HCT116 (cell line): ENCODE measurements at regions not wholly inside any gene's neighbourhood (a gene's known extent, or its start where the extent isn't known, plus 50 kb on each side); places are given as distances from the start of the nearest gene placed in this dataset.
"Not testable (repeated sequence)": the region's sequence is repeated elsewhere in the genome, so short reads cannot be mapped to it uniquely, and the experiment has no call there.

Experiments
- ATAC-seq: fragments of 200-7000 bp; cut with Tn5 transposase; 2 replicates; pipeline ENCODE4 v1.9.1; 2020; ENCODE audit warnings: mild to moderate bottlenecking, moderate library complexity
- BruUV-seq: library from RNA; stranded (reverse); fragments of 400-500 nt; replicated peaks from 2 replicates; lab custom pipeline; 2021; lab: Mats Ljungman, UMichigan
- CTCF ChIA-PET: fragments of 300-600 bp; sonication (Branson Sonifier 250); formaldehyde crosslinking; loops from one replicate; lab custom pipeline; 2021; ENCODE audit warnings: antibody characterized with exemption; lab: Charles Lee
- POLR2A ChIA-PET: fragments of 300-600, 350-600 bp; sonication (Branson Sonifier 250); formaldehyde crosslinking; loops from one replicate; lab custom pipeline; 2021; ENCODE audit warnings: antibody characterized with exemption; lab: Charles Lee
- RAD21 ChIA-PET, 2 experiments: fragments of 300-600 bp; sonication (Branson Sonifier 250); formaldehyde crosslinking; loops; one replicate each; lab custom pipeline; 2023; ENCODE audit warnings: low total read pairs in 2 of 2; ENCODE audit not compliant: uncharacterized antibody in 2 of 2, unreplicated experiment in 2 of 2, low non-redundant PET in 1 of 2; lab: Charles Lee
- DNase-seq: peaks from one replicate; pipeline ENCODE4 v3.0.0-alpha.2; 2010; ENCODE audit warnings: low read depth, low spot score
- H2AFZ ChIP-seq: fragments of 200-600 bp; shearing (Covaris generic), sonication (generic); 2 replicates; pipeline ENCODE4 v1.6.1; 2017; ENCODE audit warnings: low read depth, mixed run types, mixed read lengths, antibody characterized with exemption, low read length; ENCODE audit not compliant: poor library complexity, severe bottlenecking
- H3K27ac ChIP-seq: 2 replicates; pipeline ENCODE4 v1.5.1; 2012; ENCODE audit warnings: low read depth, low read length
- H3K27me3 ChIP-seq: fragments of 200-600 bp; sonication (generic); 2 replicates; pipeline ENCODE4 v1.6.1; 2016; ENCODE audit warnings: mixed run types, low read length, mixed read lengths; ENCODE audit not compliant: insufficient read depth
- H3K36me3 ChIP-seq, 2 experiments: fragments of 200-500 bp in 1 of 2; fragments of 200-600 bp in 1 of 2; sonication (Bioruptor generic) in 1 of 2; sonication (generic) in 1 of 2; 2 replicates each; pipeline versions ENCODE4 v1.5.1 to v1.6.1; 2014 to 2016; ENCODE audit warnings: low read length in 2 of 2, inconsistent platforms in 1 of 2, mixed read lengths in 1 of 2, mixed run types in 1 of 2; ENCODE audit not compliant: insufficient read depth in 2 of 2, control insufficient read depth in 1 of 2
- H3K4me1 ChIP-seq, 2 experiments: fragments of 200-600 bp in 1 of 2; sonication (generic) in 1 of 2; 2 replicates each; pipeline versions ENCODE4 v1.5.1 to v1.6.1; 2012 to 2017; ENCODE audit warnings: low read length in 2 of 2, inconsistent platforms in 1 of 2, mild to moderate bottlenecking in 1 of 2, mixed read lengths in 1 of 2, mixed run types in 1 of 2, moderate library complexity in 1 of 2; ENCODE audit not compliant: insufficient read depth in 2 of 2, control insufficient read depth in 1 of 2
- H3K4me2 ChIP-seq: fragments of 200-600 bp; sonication (generic); 2 replicates; pipeline ENCODE4 v1.6.1; 2017; ENCODE audit warnings: mixed run types, low read length, mixed read lengths
- H3K4me3 ChIP-seq, 2 experiments: fragments of 200-600 bp in 1 of 2; sonication (generic) in 1 of 2; replicated peaks in 1 of 2; 2 replicates each; pipeline ENCODE4 v1.5.1; 2011 to 2016; ENCODE audit warnings: low read length in 2 of 2, control low read depth in 1 of 2, low read depth in 1 of 2, mild to moderate bottlenecking in 1 of 2, mixed read lengths in 1 of 2, mixed run types in 1 of 2
- H3K79me2 ChIP-seq: fragments of 200-600 bp; sonication (generic); 2 replicates; pipeline ENCODE4 v1.6.1; 2017; ENCODE audit warnings: mild to moderate bottlenecking, mixed run types, low read length, moderate library complexity, mixed read lengths; ENCODE audit not compliant: insufficient read depth
- H3K9ac ChIP-seq: fragments of 200-600 bp; sonication (generic); 2 replicates; pipeline ENCODE4 v1.6.1; 2016; ENCODE audit warnings: low read length, mixed read lengths
- H3K9me2 ChIP-seq: fragments of 200-600 bp; sonication (generic), shearing (Covaris generic); 2 replicates; pipeline ENCODE4 v1.6.1; 2017; ENCODE audit warnings: mixed run types, mild to moderate bottlenecking, moderate library complexity; ENCODE audit not compliant: insufficient read depth
- H3K9me3 ChIP-seq, 2 experiments: fragments of 200-500 bp in 1 of 2; fragments of 200-600 bp in 1 of 2; sonication (Bioruptor generic) in 1 of 2; sonication (generic) in 1 of 2; 2 replicates each; pipeline ENCODE4 v1.6.1; 2014 to 2017; ENCODE audit warnings: low read length in 2 of 2, mixed read lengths in 2 of 2, inconsistent platforms in 1 of 2, low read depth in 1 of 2, mild to moderate bottlenecking in 1 of 2, mixed run types in 1 of 2, moderate library complexity in 1 of 2; ENCODE audit not compliant: control insufficient read depth in 1 of 2, insufficient read depth in 1 of 2
- H4K20me1 ChIP-seq: fragments of 200-600 bp; sonication (generic), shearing (Covaris generic); 2 replicates; pipeline ENCODE4 v1.6.1; 2017; ENCODE audit warnings: mixed run types, mild to moderate bottlenecking, moderate library complexity; ENCODE audit not compliant: insufficient read depth
- EZH2phosphoT487 ChIP-seq: fragments of 200-600 bp; IDR thresholded peaks from 2 replicates; pipeline ENCODE4 v1.6.1; 2018; ENCODE audit warnings: antibody characterized with exemption, borderline replicate concordance
- FOSL1 ChIP-seq: IDR thresholded peaks from 2 replicates; pipeline ENCODE4 v1.6.1; 2012; ENCODE audit warnings: low read depth
- RAD21 ChIP-seq: IDR thresholded peaks from 2 replicates; pipeline ENCODE4 v1.6.1; 2012; ENCODE audit warnings: low read depth, mild to moderate bottlenecking
- REST ChIP-seq: IDR thresholded peaks from 2 replicates; pipeline ENCODE4 v1.6.1; 2012; ENCODE audit warnings: low read depth
- SP1 ChIP-seq: IDR thresholded peaks from 2 replicates; pipeline ENCODE4 v1.6.1; 2012; ENCODE audit warnings: low read depth
- intact Hi-C: fragments of 100-400 bp; cut with micrococcal nuclease; formaldehyde crosslinking; loops from 2 replicates; pipeline ENCODE4 v1.10.0; 2022

GRCh38 chr5:126027652-126028051, 395.6 kb upstream of the GRAMD2B start:
- Histone ChIP-seq H3K4me3 (no peak overlapping the region), H4K20me1 (no peaks in the 10 kb centered on the region), H3K4me1 (no peaks in the 10 kb centered on the region), H3K9ac (no peak overlapping the region), H3K9me3 (no peaks in the 10 kb centered on the region), H3K36me3 (no peaks in the 10 kb centered on the region), H2AFZ (no peak overlapping the region), H3K9me2 (no peaks in the 10 kb centered on the region), H3K79me2 (no peaks in the 10 kb centered on the region), H3K27me3 (no peaks in the 10 kb centered on the region), H3K4me2 (no peak overlapping the region), H3K27ac (no peak overlapping the region)
- RAD21 ChIA-PET = no interaction called here
- CTCF ChIA-PET = no interaction called here
- ATAC-seq = no peak
- DNase-seq = no peak
- no TSS peak for BruUV-seq
- POLR2A ChIA-PET = no interaction called here
- intact Hi-C loops = no loop called here
- no peak for TF ChIP-seq EZH2phosphoT487

GRCh38 chr5:126028336-126028735, 394.9 kb upstream of the GRAMD2B start:
- Histone ChIP-seq H3K4me2 (no peak overlapping the region), H3K9me3 (no peaks in the 10 kb centered on the region), H3K4me3 (no peak overlapping the region), H3K27ac (no peak overlapping the region), H3K27me3 (no peaks in the 10 kb centered on the region), H3K36me3 (no peaks in the 10 kb centered on the region)
- ChIA-PET CTCF (no interaction called here), RAD21 (no interaction called here), POLR2A (no interaction called here)
- ATAC-seq = no peak
- BruUV-seq = no TSS peak
- no peak for DNase-seq
- TF ChIP-seq SP1 = no peak
- TF ChIP-seq EZH2phosphoT487 = no peak
- no peak for TF ChIP-seq REST
- TF ChIP-seq RAD21 = no peak
- TF ChIP-seq FOSL1 = no peak
- TF ChIP-seq, all 23 proteins: peak for 0
- intact Hi-C loops = no loop called here
- no peak overlapping the region for H3K9ac ChIP-seq
- no peaks in the 10 kb centered on the region for H4K20me1 ChIP-seq
- H2AFZ ChIP-seq = no peak overlapping the region
- no peaks in the 10 kb centered on the region for H3K4me1 ChIP-seq
- no peaks in the 10 kb centered on the region for H3K79me2 ChIP-seq
- H3K9me2 ChIP-seq = no peaks in the 10 kb centered on the region

- CTCF ChIA-PET, H3K27ac ChIP-seq, BruUV-seq, H3K9ac ChIP-seq, H2AFZ ChIP-seq, H3K4me1 ChIP-seq, H3K9me3 ChIP-seq, intact Hi-C loops, H3K79me2 ChIP-seq, ATAC-seq, H3K4me2 ChIP-seq, H4K20me1 ChIP-seq, H3K4me3 ChIP-seq, H3K27me3 ChIP-seq, POLR2A ChIA-PET, RAD21 ChIA-PET, H3K36me3 ChIP-seq, DNase-seq, H3K9me2 ChIP-seq: not testable (repeated sequence)
Measured at GRCh38 chr5:126029282-126029681, 393.9 kb upstream of the GRAMD2B start.
